GM21515 (cell line): ENCODE measurements at regions not wholly inside any gene's neighbourhood (a gene's known extent, or its start where the extent isn't known, plus 50 kb on each side); places are given as distances from the start of the nearest gene placed in this dataset.
"Not testable (repeated sequence)": the region's sequence is repeated elsewhere in the genome, so short reads cannot be mapped to it uniquely, and the experiment has no call there.

ENCODE experiments used
- ATAC-seq: cut with Tn5 transposase; IDR thresholded peaks from one replicate; pipeline ENCODE4 v1.9.1; 2021; ENCODE audit not compliant: unreplicated experiment

DNA sequence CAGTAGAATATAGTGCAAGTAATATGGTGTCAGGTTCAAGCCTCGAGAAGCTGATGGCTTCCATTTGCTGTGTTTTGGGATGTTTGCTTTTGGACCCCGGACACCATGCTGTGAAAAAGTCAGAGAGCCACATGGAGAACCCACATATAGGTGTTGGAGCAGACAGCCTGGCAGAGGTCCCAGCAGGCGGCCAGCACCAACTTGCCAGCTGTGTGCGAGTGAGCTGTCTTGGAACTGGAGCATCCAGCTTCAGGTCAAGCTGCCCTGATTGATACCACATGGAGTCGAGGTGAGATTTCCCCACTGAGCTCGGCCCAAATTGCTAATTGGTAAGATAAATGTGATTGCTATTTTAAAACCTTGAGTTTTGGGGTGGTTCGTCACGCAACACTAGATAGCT lies 185.7 kb upstream of the TBL1XR1 start:
- no peak for ATAC-seq

DNA sequence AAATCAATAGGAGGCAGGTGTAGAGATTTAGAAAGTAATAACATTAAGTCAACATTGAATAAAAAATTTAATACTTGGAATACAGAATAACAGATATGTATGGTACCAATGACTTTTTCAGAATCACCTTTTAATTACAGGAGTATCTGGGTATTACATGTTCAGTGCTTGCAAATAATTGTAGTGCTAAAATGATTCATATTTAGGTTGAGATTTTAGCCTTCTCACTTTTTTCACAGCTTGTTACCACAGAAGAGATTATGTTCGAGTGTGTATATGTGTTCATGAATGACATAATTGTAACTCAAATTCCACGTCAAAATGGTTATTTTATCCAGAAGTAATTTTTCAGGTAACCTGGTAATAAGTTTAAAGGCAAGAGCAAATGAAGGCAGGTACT lies 187.9 kb upstream of the TBL1XR1 start:
- ATAC-seq: no peak

DNA sequence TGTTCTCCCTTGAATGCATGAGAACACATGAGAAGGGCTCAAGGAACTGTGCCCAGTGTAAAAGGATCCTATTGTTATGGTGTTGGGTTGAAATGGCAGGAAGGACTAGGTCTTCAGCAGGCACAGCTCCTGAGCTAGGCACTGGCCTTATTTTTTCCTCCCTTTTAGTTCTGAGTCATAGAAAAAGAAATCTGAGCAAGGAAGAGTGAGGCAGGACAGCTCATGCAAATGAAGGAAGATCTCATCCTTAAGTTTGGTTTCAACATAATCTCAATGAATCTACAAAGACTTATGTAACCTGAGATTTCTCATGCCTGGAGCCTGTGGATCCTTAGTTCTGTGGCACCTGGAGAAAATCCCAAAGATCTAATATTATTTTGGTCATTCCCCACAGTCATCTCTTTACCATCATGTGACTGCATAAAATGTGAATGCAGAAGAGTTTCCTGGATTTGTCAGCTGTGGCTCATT lies 188.6 kb upstream of the TBL1XR1 start:
- no peak for ATAC-seq

DNA sequence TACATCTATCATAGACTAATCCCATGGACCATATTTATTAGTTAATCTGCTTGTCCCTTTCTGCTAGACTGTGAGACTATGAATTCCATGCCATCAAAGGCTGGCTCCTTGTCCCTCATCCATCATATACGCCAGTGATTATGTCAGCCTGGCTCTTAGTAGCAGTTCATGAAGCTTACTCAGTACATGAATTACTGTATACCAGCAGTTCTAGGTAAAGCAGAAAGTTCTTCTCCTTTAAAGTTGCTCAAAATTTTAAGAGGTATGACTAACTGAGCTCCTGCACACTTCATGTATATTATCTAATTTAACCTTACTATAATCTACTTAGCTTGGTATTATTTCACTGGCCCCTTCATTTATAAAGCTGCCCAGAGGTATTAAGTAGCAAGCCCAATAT lies 190.9 kb upstream of the TBL1XR1 start:
- no peak for ATAC-seq

DNA sequence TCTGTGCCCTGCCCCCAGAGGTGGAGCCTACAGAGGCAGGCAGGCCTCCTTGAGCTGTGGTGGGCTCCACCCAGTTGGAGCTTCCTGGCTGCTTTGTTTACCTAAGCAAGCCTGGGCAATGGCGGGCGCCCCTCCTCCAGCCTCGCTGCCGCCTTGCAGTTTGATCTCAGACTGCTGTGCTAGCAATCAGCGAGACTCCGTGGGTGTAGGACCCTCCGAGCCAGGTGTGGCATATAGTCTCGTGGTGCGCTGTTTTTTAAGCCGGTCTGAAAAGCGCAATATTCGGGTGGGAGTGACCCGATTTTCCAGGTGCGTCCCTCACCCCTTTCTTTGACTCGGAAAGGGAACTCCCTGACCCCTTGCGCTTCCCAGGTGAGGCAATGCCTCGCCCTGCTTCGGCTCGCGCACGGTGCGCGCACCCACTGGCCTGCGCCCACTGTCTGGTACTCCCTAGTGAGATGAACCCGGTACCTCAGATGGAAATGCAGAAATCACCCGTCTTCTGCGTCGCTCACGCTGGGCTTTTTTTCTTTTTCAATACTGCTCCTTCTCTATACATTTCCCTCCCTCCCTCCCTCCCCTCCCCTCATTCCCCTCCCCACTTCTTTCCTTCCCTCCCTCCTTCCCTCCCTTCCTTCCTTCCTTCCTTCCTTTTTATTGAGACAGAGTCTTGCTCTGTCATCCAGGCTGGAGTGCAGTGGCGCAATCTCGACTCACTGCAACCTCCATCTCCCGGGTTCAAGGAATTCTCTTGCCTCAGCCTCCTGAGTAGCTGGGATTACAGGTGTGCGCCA lies 197.1 kb upstream of the TBL1XR1 start:
- ATAC-seq: not testable (repeated sequence)

DNA sequence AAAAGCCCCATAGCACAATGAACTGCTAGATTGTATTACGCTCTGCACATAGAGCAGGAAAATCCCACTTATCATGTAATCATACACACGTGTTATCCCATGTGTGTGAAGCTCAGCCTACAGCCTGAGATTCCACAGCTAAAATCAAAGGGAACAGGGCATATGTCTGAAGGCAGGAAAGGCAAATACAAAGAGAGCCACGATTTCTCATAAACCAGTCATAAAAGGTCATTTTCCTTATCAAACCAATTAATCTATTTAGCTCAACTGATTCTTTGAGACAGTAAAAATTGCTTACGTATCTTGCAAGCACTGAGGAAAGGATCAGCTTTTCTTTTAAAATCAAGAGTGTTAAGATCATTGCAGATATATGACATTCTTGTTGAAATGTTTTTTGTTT lies 199.5 kb upstream of the TBL1XR1 start:
- no peak for ATAC-seq

DNA sequence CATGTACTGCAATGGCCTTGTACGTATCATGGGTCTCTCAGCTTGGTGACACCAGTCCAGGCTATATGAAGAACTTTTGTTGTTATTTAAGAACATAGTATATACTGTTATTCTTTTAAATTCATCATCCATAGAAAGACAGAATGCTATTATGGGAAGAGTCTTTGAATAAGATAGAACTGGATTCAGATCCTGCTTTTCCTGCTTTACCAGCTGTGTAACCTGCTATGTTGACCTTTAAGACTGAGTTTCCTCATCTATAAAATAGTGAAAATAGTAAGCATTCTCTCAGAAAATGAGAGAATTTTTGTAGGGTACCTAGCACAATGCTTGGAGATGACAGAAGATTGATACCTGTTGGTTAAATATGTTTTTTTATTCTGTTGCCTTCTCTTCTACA lies 204.1 kb upstream of the TBL1XR1 start:
- ATAC-seq: no peak

DNA sequence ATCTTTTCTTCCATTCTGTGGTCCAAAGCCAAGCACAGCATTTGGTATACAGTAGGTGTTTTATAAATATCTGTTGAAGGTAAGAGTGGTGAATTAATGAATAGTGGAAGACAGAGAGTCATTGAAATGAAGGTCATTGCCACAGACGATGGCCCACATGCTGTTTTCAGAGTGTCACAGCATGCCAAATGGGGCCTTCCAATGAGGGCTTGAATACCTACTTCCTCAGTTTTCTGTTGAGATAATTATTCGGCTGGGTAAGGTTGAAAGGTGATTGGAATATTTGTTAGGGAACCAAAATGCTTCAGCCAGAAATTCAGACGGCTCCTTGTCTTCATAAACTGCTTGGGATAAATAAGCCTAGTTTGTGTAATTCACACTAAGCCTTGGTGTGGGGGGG lies 205.3 kb upstream of the TBL1XR1 start:
- no peak for ATAC-seq

DNA sequence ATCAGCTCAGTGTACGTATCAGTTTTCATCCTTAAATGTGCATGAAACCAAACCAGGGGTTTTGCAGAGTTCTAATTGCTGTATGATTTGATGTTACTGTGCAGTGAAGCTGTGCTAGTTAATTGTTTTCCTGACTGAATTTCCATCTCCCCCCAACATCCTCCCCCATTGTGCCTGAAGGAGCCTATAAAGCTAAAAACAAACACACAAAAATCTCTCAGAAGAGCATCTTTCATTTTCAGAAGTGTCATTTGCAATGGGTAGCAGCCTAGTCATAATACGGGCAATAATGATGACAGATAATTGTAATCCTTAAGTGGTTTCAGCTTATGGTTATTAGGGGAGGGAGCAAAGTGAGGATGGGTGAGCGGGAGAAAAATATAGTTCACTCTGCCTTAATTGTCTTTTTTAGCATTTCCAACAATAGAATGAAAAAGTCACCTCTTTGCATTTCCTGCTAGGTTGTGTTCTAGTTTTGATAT lies 207.9 kb upstream of the TBL1XR1 start:
- ATAC-seq: no peak

DNA sequence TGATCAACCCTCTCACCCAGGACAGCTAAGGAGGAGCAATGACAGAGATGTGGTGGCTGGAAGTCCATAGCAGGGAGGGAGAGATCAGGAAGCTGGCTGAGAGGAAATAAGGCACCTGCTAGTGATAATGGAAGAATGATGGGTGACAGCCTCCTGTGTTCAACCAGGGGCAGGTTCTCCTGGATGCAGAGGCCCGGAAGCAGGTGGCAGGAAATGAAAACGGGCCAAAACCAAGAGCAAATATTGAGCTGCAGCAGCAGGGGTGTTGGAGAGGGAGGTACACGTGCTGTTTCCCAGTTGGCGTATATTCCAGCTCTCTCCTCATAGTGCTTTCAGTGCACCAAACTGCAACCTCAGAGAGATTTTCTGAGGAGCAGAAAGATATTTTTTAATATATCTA lies 213.4 kb upstream of the TBL1XR1 start:
- ATAC-seq: no peak

DNA sequence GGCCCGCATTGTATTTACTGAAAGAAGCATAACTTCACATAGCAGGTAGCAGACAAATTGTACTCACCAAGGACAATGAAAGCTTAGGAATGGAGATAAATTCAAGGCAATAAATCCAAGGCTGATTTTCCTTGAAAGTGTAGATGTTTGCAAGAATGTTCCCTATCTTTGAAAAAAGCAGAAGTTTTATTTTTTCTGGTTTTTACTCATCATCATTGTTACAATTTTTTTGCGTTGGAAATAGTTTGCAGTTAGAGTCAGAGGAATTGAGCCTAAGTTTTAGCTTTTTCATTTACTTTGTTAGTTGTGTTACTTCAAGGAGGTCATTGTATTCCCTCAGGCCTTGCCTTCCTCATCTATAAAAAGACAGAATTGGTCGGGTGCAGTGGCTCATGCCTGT lies 213.9 kb upstream of the TBL1XR1 start:
- no peak for ATAC-seq

DNA sequence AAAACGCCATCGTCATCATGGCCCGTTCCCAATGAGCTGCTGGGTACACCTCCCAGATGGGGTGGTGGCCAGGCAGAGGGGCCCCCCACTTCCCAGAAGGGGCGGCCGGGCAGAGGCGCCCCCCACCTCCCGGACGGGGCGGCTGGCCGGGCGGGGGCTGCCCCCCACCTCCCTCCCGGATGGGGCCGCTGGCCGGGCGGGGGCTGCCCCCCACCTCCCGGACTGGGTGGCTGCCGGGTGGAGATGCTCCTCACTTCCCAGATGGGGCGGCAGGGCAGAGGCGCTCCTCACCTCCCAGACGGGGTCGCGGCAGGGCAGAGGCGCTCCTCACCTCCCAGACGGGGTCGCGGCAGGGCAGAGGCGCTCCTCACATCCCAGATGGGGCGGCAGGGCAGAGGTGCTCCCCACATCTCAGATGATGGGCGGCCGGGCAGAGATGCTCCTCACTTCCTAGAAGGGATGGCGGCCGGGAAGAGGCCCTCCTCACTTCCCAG lies 215.4 kb upstream of the TBL1XR1 start:
- ATAC-seq: not testable (repeated sequence)

DNA sequence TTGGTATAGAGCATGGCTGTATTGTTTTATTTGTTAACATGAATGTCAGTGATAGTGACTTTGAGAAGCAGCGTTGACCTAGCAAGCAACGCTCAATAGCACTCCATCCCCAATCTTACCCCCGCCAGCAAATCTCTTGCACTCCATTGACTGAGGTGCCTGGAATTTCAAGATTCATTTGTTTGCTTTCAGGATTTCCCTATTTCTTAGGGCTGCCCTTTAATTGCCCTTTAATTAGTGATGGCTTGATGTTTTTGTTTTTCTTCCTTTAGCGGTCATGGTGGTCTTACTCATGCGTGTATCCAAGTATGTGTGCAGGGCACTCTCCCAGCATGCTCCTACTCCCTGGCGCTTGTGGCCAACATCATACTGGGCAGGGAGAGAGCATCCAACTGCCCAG lies 216.8 kb upstream of the TBL1XR1 start:
- ATAC-seq: no peak

DNA sequence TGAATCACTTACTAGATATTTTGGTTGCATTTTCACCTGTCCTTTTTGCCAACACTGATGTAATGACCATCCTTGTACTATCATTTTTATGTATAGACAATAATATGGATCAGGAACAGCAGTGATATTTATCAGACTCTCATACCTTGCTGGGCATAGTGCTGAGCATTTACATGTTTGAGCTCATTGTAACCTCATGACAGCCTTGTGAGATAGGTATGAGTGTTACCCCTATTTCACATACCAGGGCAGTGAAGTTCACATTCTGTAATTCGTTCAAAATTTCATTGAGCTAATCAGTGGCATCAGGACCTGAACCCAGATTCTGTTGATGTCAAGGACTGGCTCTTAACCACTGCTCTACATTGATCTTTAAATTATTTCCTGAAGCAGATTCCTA lies 221.5 kb upstream of the TBL1XR1 start:
- ATAC-seq: no peak

DNA sequence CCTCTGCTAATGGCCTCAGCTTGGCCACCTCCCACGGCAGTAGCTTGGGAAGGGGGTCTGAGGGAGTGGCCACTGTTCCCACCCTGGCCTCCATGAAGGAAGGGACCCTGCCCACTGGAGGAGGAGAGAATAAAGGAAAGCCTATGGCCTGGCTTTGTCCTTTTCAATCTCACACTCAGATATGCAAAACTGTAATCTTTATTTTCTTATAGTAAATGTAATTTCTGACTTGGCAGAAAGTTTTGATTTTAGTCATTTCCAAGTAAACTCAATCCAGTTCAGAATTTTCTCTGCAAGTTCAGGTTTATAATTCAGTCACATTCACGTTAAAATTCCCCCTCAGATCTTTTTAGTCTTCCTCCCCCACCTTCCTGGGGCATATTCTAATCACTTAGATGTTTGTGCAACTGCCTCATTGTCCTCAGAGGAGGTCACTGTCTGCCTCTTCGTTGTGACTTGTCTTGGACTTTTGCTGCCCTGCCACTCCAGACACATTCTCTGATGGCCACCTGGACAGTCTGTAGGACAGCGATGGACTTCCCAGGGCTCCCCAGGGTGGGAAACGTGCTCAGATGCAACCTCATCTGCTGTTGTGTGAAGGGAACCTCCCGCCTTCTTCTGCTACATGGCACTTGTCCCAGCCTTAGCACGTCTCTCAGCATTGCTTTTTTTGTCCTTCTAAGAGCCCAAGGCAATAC lies 222.8 kb upstream of the TBL1XR1 start:
- ATAC-seq: no peak

DNA sequence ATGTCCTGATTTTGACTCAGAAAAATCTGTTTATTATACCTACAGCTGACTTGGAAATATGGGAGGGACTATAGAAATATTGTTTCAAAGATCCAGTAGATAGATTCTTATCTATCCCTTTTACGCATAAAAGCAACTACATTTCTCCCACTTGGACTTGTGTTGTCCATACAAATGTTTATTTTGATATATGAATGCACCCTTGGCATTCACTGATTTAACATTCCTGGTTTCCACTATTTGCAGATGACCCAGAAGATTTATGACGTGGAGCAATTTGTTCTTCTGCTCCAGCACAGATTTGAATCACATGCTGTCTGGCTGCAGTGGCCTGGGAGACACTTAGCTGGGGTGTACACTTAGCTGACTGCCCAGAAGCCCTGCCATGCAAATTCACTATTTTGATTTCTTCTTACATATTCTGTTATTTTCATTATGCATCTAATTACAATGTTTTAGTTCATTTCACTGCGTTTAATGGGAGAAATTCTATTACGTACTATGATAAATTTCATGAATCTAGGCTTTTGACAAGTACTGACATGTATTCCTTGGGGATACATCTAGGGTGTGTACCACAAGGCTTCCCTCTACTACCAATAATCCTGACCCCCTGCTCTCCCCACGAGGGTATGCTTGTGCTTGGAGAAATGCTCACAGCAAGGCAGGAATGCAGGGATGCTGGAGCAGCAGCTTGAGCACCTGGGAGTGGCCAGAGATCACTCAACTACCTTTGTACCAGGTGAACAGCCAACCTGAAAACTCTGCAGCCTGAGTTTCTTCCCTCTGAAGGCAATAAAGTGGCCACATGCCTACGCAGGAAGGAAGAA lies 223.6 kb upstream of the TBL1XR1 start:
- no peak for ATAC-seq

DNA sequence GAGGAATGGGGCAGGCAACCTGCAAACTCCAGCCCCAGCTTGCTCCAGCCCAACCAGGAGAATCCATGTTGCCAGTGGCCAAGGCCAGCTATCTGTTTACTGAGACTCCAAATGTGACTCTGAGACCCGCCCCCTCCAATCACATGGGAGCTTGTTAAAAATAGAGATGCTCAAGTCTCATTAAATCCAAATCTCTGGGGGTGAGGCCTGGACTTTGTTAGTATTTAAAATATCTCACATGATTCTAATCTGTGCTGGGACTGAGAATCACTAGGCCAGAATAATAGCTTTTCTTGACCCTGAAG lies 224.2 kb upstream of the TBL1XR1 start:
- ATAC-seq: no peak

DNA sequence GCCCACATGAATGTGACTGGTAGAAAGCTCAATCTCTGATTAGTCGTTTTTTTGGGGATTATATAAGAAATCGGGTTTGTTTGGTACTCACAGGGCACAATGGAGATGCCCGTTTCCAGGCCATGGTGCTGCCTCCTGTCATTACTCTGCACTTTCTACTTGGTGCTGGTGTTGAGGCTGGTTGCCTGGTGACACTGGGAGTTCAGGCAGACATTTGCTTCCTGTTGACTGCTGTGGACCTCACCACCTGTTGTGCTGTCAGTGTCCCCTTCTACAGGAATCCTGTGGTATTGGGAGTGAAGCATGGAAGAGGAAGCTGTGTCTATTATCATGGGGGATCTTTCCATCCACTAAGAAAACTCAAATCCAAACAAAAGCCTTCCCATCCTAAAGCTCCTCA lies 227.2 kb upstream of the TBL1XR1 start:
- ATAC-seq: no peak

DNA sequence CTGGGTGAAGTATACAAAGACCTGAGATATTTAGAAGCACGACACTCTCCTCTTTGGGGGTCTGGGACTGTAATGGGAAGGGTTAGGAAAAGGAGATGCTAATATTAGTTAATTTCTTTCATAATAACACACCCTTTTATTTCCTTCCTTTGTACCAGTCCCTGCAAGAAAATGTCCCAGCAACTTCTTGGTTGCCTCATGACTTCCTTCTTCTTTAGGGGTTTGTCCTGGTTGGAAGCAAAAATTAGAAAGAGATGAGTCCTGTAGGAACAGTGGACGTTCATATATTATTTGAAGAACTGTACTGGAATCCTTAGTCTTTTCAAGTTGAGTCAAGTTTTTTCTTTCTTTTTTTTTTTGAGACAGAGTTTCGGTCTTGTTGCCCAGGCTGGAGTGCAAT lies 227.8 kb upstream of the TBL1XR1 start:
- ATAC-seq: no peak

DNA sequence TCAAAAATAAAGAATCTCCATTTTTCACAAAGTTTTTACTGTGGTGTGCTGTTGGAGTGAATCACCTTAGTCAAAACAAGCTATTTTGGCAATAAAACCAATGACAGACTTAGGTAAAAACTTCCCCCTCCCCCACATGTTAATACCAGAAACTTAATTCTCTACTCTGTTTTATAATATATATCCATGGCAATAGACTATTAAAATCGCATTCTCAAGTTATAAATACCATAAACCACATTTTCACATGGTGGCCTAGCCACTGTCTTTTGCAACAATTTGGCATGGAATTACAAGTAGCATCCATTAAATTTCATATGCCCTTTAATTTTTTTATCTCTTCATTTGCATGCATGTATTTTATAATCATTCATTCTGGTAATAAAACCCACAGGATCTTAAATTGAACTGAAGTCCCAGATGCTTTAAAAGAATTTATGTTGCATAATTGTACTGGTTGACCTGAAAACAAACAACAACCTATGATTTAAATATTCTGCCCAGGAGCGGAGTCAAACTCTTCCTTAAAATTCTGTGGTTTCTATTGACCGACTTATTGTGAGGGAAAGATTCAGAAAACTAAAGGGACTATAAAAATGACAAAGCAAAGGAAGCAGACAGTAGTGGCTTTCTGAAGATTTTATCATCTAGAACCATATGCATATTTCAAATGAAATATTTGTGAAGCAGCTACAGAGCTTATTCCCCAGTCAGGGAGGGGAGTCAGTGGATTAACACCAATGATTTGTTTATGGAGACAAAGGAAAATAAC lies 229.0 kb upstream of the TBL1XR1 start:
- no peak for ATAC-seq
